Fibroblast of lung (primary cell): ENCODE measurements at regions not wholly inside any gene's neighbourhood (a gene's known extent, or its start where the extent isn't known, plus 50 kb on each side); places are given as distances from the start of the nearest gene placed in this dataset.

Experiments
- DNase-seq, 2 donors: peaks; one replicate each; pipeline versions ENCODE4 v3.0.0 to v3.0.0-alpha.2; 2010; ENCODE audit warnings: low read depth in 2 of 2
- H2AFZ ChIP-seq: 2 replicates; pipeline ENCODE4 v1.5.1; 2012; ENCODE audit warnings: low read length, control low read depth, inconsistent platforms
- H3K27ac ChIP-seq: 2 replicates; pipeline ENCODE4 v1.5.1; 2011; ENCODE audit warnings: low read length, control low read depth; ENCODE audit not compliant: insufficient read depth
- H3K27me3 ChIP-seq: 2 replicates; pipeline ENCODE4 v1.5.1; 2011; ENCODE audit warnings: mild to moderate bottlenecking, low read length; ENCODE audit not compliant: control insufficient read depth, insufficient read depth
- H3K36me3 ChIP-seq: 2 replicates; pipeline ENCODE4 v1.5.1; 2011; ENCODE audit warnings: low read length; ENCODE audit not compliant: control insufficient read depth, insufficient read depth
- H3K4me1 ChIP-seq: 2 replicates; pipeline ENCODE4 v1.5.1; 2011; ENCODE audit warnings: low read length; ENCODE audit not compliant: control insufficient read depth, insufficient read depth; ENCODE audit errors: extremely low read depth
- H3K4me2 ChIP-seq: 2 replicates; pipeline ENCODE4 v1.5.1; 2011; ENCODE audit warnings: low read length, control low read depth; ENCODE audit not compliant: insufficient read depth; ENCODE audit errors: extremely low read depth
- H3K4me3 ChIP-seq, 4 experiments: fragments of 200-600 bp in 1 of 4; sonication (generic) in 1 of 4; replicated peaks in 1 of 4; 2 replicates each; pipeline ENCODE4 v1.5.1; 2011 to 2016; ENCODE audit warnings: low read length in 4 of 4, low read depth in 3 of 4, mild to moderate bottlenecking in 3 of 4, control low read depth in 2 of 4, inconsistent platforms in 1 of 4, mixed read lengths in 1 of 4; ENCODE audit not compliant: insufficient read depth in 1 of 4; ENCODE audit errors: control extremely low read depth in 1 of 4
- H3K79me2 ChIP-seq: 2 replicates; pipeline ENCODE4 v1.5.1; 2012; ENCODE audit warnings: mild to moderate bottlenecking, low read length, inconsistent platforms; ENCODE audit not compliant: control insufficient read depth, insufficient read depth
- H3K9ac ChIP-seq: 2 replicates; pipeline ENCODE4 v1.5.1; 2011; ENCODE audit warnings: mild to moderate bottlenecking, low read length, control low read depth; ENCODE audit not compliant: insufficient read depth
- H3K9me3 ChIP-seq: 2 replicates; pipeline ENCODE4 v1.5.1; 2012; ENCODE audit warnings: low read depth, low read length; ENCODE audit not compliant: control insufficient read depth, insufficient read depth
- H4K20me1 ChIP-seq: 2 replicates; pipeline ENCODE4 v1.5.1; 2011; ENCODE audit warnings: low read length; ENCODE audit not compliant: control insufficient read depth, insufficient read depth; ENCODE audit errors: extremely low read depth
- CTCF ChIP-seq, 2 donors: IDR thresholded peaks in 1 of 2; conservative IDR thresholded peaks in 1 of 2; 1 replicate in 1 of 2; 2 replicates in 1 of 2; pipeline ENCODE4 v1.5.1; 2011 to 2012; ENCODE audit warnings: low read length in 2 of 2, control low read depth in 1 of 2, inconsistent platforms in 1 of 2, low read depth in 1 of 2, mild to moderate bottlenecking in 1 of 2
- EZH2 ChIP-seq: IDR thresholded peaks from 2 replicates; pipeline ENCODE4 v1.5.1; 2012; ENCODE audit warnings: low read length, control low read depth, mild to moderate bottlenecking; ENCODE audit errors: missing control alignments

GRCh38 chr9:119956111-119956510 lies 586.9 kb upstream of the BRINP1 start:
- no peaks in the 10 kb centered on the region for H3K27me3 ChIP-seq
- H3K9ac ChIP-seq: no peak overlapping the region
- H3K79me2 ChIP-seq: no peaks in the 10 kb centered on the region
- no peak overlapping the region for H3K4me3 ChIP-seq
- no peak overlapping the region for H3K27ac ChIP-seq
- no peaks in the 10 kb centered on the region for H3K36me3 ChIP-seq
- no peak overlapping the region for H2AFZ ChIP-seq
- H3K9me3 ChIP-seq: no peaks in the 10 kb centered on the region
- no peak overlapping the region for H3K4me2 ChIP-seq
- TF ChIP-seq CTCF (conservative IDR thresholded peaks at IDR 0.05 in 1 of 2, IDR thresholded peaks at IDR 0.05 in 1 of 2; ENCODE audit: low read depth in 1 of 2, low read length in 2 of 2): no peak
- TF ChIP-seq EZH2: no peak
- H3K4me1 ChIP-seq: no peaks in the 10 kb centered on the region
- H4K20me1 ChIP-seq: no peaks in the 10 kb centered on the region
- DNase-seq: no peak

- Histone ChIP-seq H3K4me2 (no peak overlapping the region), H2AFZ (no peak overlapping the region)
Observed at GRCh38 chr9:119955276-119955675, 586.0 kb upstream of the BRINP1 start.

GRCh38 chr9:119951591-119951990 lies 582.4 kb upstream of the BRINP1 start:
- DNase-seq: no peak
- Histone ChIP-seq H2AFZ (no peak overlapping the region), H3K27ac (no peak overlapping the region), H3K27me3 (no peaks in the 10 kb centered on the region), H4K20me1 (no peaks in the 10 kb centered on the region), H3K9ac (no peak overlapping the region), H3K4me2 (no peak overlapping the region), H3K36me3 (no peaks in the 10 kb centered on the region), H3K4me3 (no peak overlapping the region), H3K4me1 (no peaks in the 10 kb centered on the region), H3K9me3 (no peaks in the 10 kb centered on the region), H3K79me2 (no peaks in the 10 kb centered on the region)
- TF ChIP-seq CTCF (conservative IDR thresholded peaks at IDR 0.05 in 1 of 2, IDR thresholded peaks at IDR 0.05 in 1 of 2; ENCODE audit: low read depth in 1 of 2, low read length in 2 of 2) (no peak), EZH2 (no peak)

More at GRCh38 chr9:119955276-119955675, 586.0 kb upstream of the BRINP1 start:
- peak in 1 of 2 donors; percentile 30 for DNase-seq
- Histone ChIP-seq H3K4me1 (no peaks in the 10 kb centered on the region), H3K27ac (no peak overlapping the region), H3K4me3 (no peak overlapping the region), H3K36me3 (no peaks in the 10 kb centered on the region), H3K27me3 (no peaks in the 10 kb centered on the region), H3K9ac (no peak overlapping the region), H3K9me3 (no peaks in the 10 kb centered on the region), H4K20me1 (no peaks in the 10 kb centered on the region), H3K79me2 (no peaks in the 10 kb centered on the region)
- TF ChIP-seq EZH2 (no peak), CTCF (conservative IDR thresholded peaks at IDR 0.05 in 1 of 2, IDR thresholded peaks at IDR 0.05 in 1 of 2; ENCODE audit: low read depth in 1 of 2, low read length in 2 of 2) (no peak)
